ENCODE measurements at regions not wholly inside any gene's neighbourhood (a gene's known extent, or its start where the extent isn't known, plus 50 kb on each side); places are given as distances from the start of the nearest gene placed in this dataset.
"Not testable (repeated sequence)": the region's sequence is repeated elsewhere in the genome, so short reads cannot be mapped to it uniquely, and the experiment has no call there.

GRCh38 chr16:86350289-86350688 lies 160.0 kb upstream of the FOXF1 start:
- Histone ChIP-seq H3K27me3 (no peaks in the 10 kb centered on the region), H3K36me3 (ENCODE audit: low read depth, missing control alignments) (no peaks in the 10 kb centered on the region), H3K4me1 (no peaks in the 10 kb centered on the region), H3K9me3 (no peaks in the 10 kb centered on the region), H3K27ac (no peak overlapping the region), H3K4me3 (no peak overlapping the region)
- intact Hi-C loops (cut with DNase I; ENCODE audit: low total_unique reads), result no loop called here
- no peak for TF ChIP-seq CTCF (IDR thresholded peaks at IDR 0.05)
- TF ChIP-seq POLR2A (IDR thresholded peaks at IDR 0.05), result no peak
- WGBS, 2 donors, result 71 to 73% methylated on average over 5 of the region's 5 CpGs
- no peak for DNase-seq

- no peaks in the 10 kb centered on the region for H3K27me3 ChIP-seq
- H3K36me3 ChIP-seq (ENCODE audit: low read depth, missing control alignments), result no peaks in the 10 kb centered on the region
- H3K9me3 ChIP-seq, result no peaks in the 10 kb centered on the region
- no peak for DNase-seq
- H3K4me3 ChIP-seq, result no peak overlapping the region
- TF ChIP-seq POLR2A (IDR thresholded peaks at IDR 0.05), result no peak
- no peak for TF ChIP-seq CTCF (IDR thresholded peaks at IDR 0.05)
- no peaks in the 10 kb centered on the region for H3K4me1 ChIP-seq
- WGBS, 2 donors, result 79 to 88% methylated on average over 19 to 20 of the region's 20 CpGs
- H3K27ac ChIP-seq, result no peak overlapping the region
- intact Hi-C loops (cut with DNase I; ENCODE audit: low total_unique reads), result no loop called here
These were observed 159.1 kb upstream of the FOXF1 start for GRCh38 chr16:86351041-86351784.

- H3K4me1 ChIP-seq; H3K9me3 ChIP-seq; H3K36me3 ChIP-seq (ENCODE audit: low read depth, missing control alignments); DNase-seq; H3K27ac ChIP-seq; H3K27me3 ChIP-seq; intact Hi-C loops (cut with DNase I; ENCODE audit: low total_unique reads); H3K4me3 ChIP-seq: not testable (repeated sequence)
- 70 to 73% methylated on average over 10 of the region's 10 CpGs for WGBS, 2 donors
These were observed 158.6 kb upstream of the FOXF1 start for GRCh38 chr16:86351785-86352139.

GRCh38 chr16:86353148-86353547 lies 157.2 kb upstream of the FOXF1 start:
- no peak for DNase-seq
- Histone ChIP-seq H3K27ac (no peak overlapping the region), H3K4me3 (no peak overlapping the region), H3K4me1 (no peaks in the 10 kb centered on the region), H3K9me3 (no peaks in the 10 kb centered on the region), H3K36me3 (ENCODE audit: low read depth, missing control alignments) (no peaks in the 10 kb centered on the region), H3K27me3 (no peaks in the 10 kb centered on the region)
- WGBS, 2 donors, result 84% methylated on average over 11 of the region's 11 CpGs
- TF ChIP-seq POLR2A (IDR thresholded peaks at IDR 0.05), result no peak
- TF ChIP-seq CTCF (IDR thresholded peaks at IDR 0.05), result no peak
- intact Hi-C loops (cut with DNase I; ENCODE audit: low total_unique reads), result no loop called here

- DNase-seq, result no peak
- Histone ChIP-seq H3K27me3 (no peaks in the 10 kb centered on the region), H3K4me3 (no peak overlapping the region), H3K4me1 (no peaks in the 10 kb centered on the region), H3K9me3 (no peaks in the 10 kb centered on the region), H3K36me3 (ENCODE audit: low read depth, missing control alignments) (no peaks in the 10 kb centered on the region), H3K27ac (no peak overlapping the region)
- TF ChIP-seq CTCF (IDR thresholded peaks at IDR 0.05), result no peak
- no peak for TF ChIP-seq POLR2A (IDR thresholded peaks at IDR 0.05)
- intact Hi-C loops (cut with DNase I; ENCODE audit: low total_unique reads), result no loop called here
- 73 to 93% methylated on average over 5 to 9 of the region's 9 CpGs for WGBS, 2 donors
These were observed 156.4 kb upstream of the FOXF1 start for GRCh38 chr16:86353948-86354347.

Measured in testis (tissue), 2 donors.